H1 (cell line): ENCODE measurements at regions not wholly inside any gene's neighbourhood (a gene's known extent, or its start where the extent isn't known, plus 50 kb on each side); places are given as distances from the start of the nearest gene placed in this dataset.

ENCODE experiments used
- CTCF ChIA-PET: fragments of 300-600 bp; sonication (Branson Sonifier 250); formaldehyde crosslinking; loops from one replicate; lab custom pipeline; 2021; ENCODE audit not compliant: partially characterized antibody; lab: Charles Lee
- POLR2A ChIA-PET: fragments of 300-600 bp; sonication (Branson Sonifier 250); formaldehyde crosslinking; loops from one replicate; lab custom pipeline; 2021; ENCODE audit warnings: inconsistent platforms; ENCODE audit not compliant: partially characterized antibody; lab: Charles Lee
- DNase-seq, 2 experiments: peaks; one replicate each; pipeline versions ENCODE4 v3.0.0 to v3.0.0-alpha.2; 2010 to 2022; ENCODE audit warnings: low spot score in 2 of 2, low read depth in 1 of 2, mixed read lengths in 1 of 2
- FAIRE-seq: peaks from 2 replicates; lab custom pipeline; 2011; peaks lifted over from hg19 to GRCh38; lab: Jason Lieb, UNC
- H2AFZ ChIP-seq: 2 replicates; pipeline ENCODE4 v1.8.1; 2012; ENCODE audit warnings: low read length, inconsistent platforms
- H2AK5ac ChIP-seq: 2 replicates; pipeline ENCODE4 v1.6.1; 2013; ENCODE audit warnings: low read depth, low read length
- H2BK120ac ChIP-seq: replicated peaks from 2 replicates; pipeline ENCODE3; 2013; ENCODE audit warnings: low read depth, low read length, inconsistent platforms
- H2BK12ac ChIP-seq: 2 replicates; pipeline ENCODE4 v1.6.1; 2013; ENCODE audit warnings: low read depth, low read length
- H2BK15ac ChIP-seq: 2 replicates; pipeline ENCODE4 v1.6.1; 2013; ENCODE audit warnings: low read length
- H2BK20ac ChIP-seq: 2 replicates; pipeline ENCODE4 v1.6.1; 2013; ENCODE audit warnings: low read length
- H2BK5ac ChIP-seq: 2 replicates; pipeline ENCODE4 v1.6.1; 2013; ENCODE audit warnings: low read depth, low read length
- H3K14ac ChIP-seq: 2 replicates; pipeline ENCODE4 v1.6.1; 2013; ENCODE audit warnings: inconsistent platforms; ENCODE audit not compliant: insufficient read length
- H3K18ac ChIP-seq: 2 replicates; pipeline ENCODE4 v1.6.1; 2013; ENCODE audit warnings: low read length; ENCODE audit errors: extremely low read depth
- H3K23ac ChIP-seq: 2 replicates; pipeline ENCODE4 v1.6.1; 2013; ENCODE audit warnings: inconsistent platforms; ENCODE audit not compliant: insufficient read length
- H3K23me2 ChIP-seq: 2 replicates; pipeline ENCODE4 v1.6.1; 2013; ENCODE audit warnings: low read depth, low read length
- H3K27ac ChIP-seq: 2 replicates; pipeline ENCODE4 v1.6.1; 2011; ENCODE audit warnings: low read depth, low read length, inconsistent platforms
- H3K27me3 ChIP-seq, 4 experiments: replicated peaks in 1 of 4; 1 replicate in 1 of 4; 2 replicates in 3 of 4; pipeline versions ENCODE4 v1.6.1 to v1.8.1; 2011 to 2013; ENCODE audit warnings: low read length in 3 of 4, mild to moderate bottlenecking in 3 of 4, inconsistent platforms in 2 of 4, mixed read lengths in 2 of 4, moderate library complexity in 1 of 4; ENCODE audit not compliant: control insufficient read depth in 3 of 4, insufficient read depth in 3 of 4; ENCODE audit errors: extremely low read depth in 1 of 4
- H3K36me3 ChIP-seq, 4 experiments: 2 replicates each; pipeline versions ENCODE4 v1.6.1 to v1.8.1; 2011 to 2013; ENCODE audit warnings: mild to moderate bottlenecking in 4 of 4, low read length in 3 of 4, moderate library complexity in 2 of 4, control low read depth in 1 of 4, inconsistent platforms in 1 of 4; ENCODE audit not compliant: insufficient read depth in 4 of 4, control insufficient read depth in 2 of 4
- H3K4ac ChIP-seq: replicated peaks from 2 replicates; pipeline ENCODE3; 2013; ENCODE audit warnings: low read length, low read depth, mixed read lengths, inconsistent platforms; ENCODE audit not compliant: insufficient read length
- H3K4me1 ChIP-seq, 4 experiments: replicated peaks in 1 of 4; 1 replicate in 1 of 4; 2 replicates in 3 of 4; pipeline versions ENCODE4 v1.6.1 to v1.8.1; 2011 to 2013; ENCODE audit warnings: low read length in 3 of 4, inconsistent platforms in 2 of 4, mixed read lengths in 1 of 4; ENCODE audit not compliant: insufficient read depth in 4 of 4, control insufficient read depth in 3 of 4
- H3K4me2 ChIP-seq, 2 experiments: 2 replicates each; pipeline versions ENCODE4 v1.6.1 to v1.8.1; 2011 to 2013; ENCODE audit warnings: low read depth in 2 of 2, low read length in 2 of 2, control low read depth in 1 of 2, inconsistent platforms in 1 of 2, mild to moderate bottlenecking in 1 of 2; ENCODE audit not compliant: insufficient read depth in 1 of 2
- H3K4me3 ChIP-seq, 4 experiments: fragments of 200-600, 300-600 bp in 1 of 4; sonication (generic), shearing (Covaris generic), sonication (Bioruptor Twin) in 1 of 4; 2 replicates each; pipeline versions ENCODE4 v1.5.1 to v1.8.1; 2011 to 2016; ENCODE audit warnings: low read length in 4 of 4, low read depth in 3 of 4, control low read depth in 2 of 4, inconsistent platforms in 2 of 4, mild to moderate bottlenecking in 2 of 4, mixed read lengths in 1 of 4, moderate library complexity in 1 of 4; ENCODE audit not compliant: insufficient read depth in 2 of 4; ENCODE audit errors: extremely low read depth in 1 of 4
- H3K56ac ChIP-seq: replicated peaks from 2 replicates; pipeline ENCODE3; 2013; ENCODE audit warnings: low read depth, mild to moderate bottlenecking, mixed read lengths, low read length, inconsistent platforms; ENCODE audit not compliant: insufficient read length
- H3K79me1 ChIP-seq: 2 replicates; pipeline ENCODE4 v1.6.1; 2013; ENCODE audit warnings: low read depth, low read length, control low read depth
- H3K79me2 ChIP-seq, 2 experiments: 2 replicates each; pipeline versions ENCODE4 v1.6.1 to v1.8.1; 2012 to 2013; ENCODE audit warnings: low read length in 2 of 2, mild to moderate bottlenecking in 2 of 2, inconsistent platforms in 1 of 2; ENCODE audit not compliant: insufficient read depth in 2 of 2, control insufficient read depth in 1 of 2
- H3K9ac ChIP-seq, 4 experiments: replicated peaks in 1 of 4; 1 replicate in 1 of 4; 2 replicates in 3 of 4; pipeline versions ENCODE4 v1.6.1 to v1.8.1; 2011 to 2013; ENCODE audit warnings: low read depth in 3 of 4, low read length in 3 of 4, control low read depth in 2 of 4, mild to moderate bottlenecking in 2 of 4, moderate library complexity in 2 of 4, inconsistent platforms in 1 of 4; ENCODE audit errors: extremely low read depth in 1 of 4
- H3K9me3 ChIP-seq, 2 experiments: 2 replicates each; pipeline versions ENCODE4 v1.6.1 to v1.8.1; 2012 to 2013; ENCODE audit warnings: mild to moderate bottlenecking in 2 of 2, moderate library complexity in 2 of 2, control low read depth in 1 of 2, inconsistent platforms in 1 of 2, low read depth in 1 of 2, low read length in 1 of 2, mixed read lengths in 1 of 2; ENCODE audit not compliant: insufficient read depth in 2 of 2
- H4K20me1 ChIP-seq, 2 experiments: replicated peaks in 1 of 2; 2 replicates each; pipeline versions ENCODE3 to v1.8.1; 2011 to 2013; ENCODE audit warnings: inconsistent platforms in 2 of 2, low read length in 2 of 2, mild to moderate bottlenecking in 1 of 2; ENCODE audit not compliant: insufficient read depth in 2 of 2, control insufficient read depth in 1 of 2
- H4K5ac ChIP-seq: 2 replicates; pipeline ENCODE4 v1.6.1; 2013; ENCODE audit warnings: low read length, low read depth, mixed read lengths, inconsistent platforms; ENCODE audit not compliant: insufficient read length
- H4K8ac ChIP-seq: 2 replicates; pipeline ENCODE4 v1.8.0; 2013; ENCODE audit warnings: mild to moderate bottlenecking, moderate library complexity, low read length, inconsistent platforms; ENCODE audit not compliant: insufficient read depth; ENCODE audit errors: extremely low read depth
- H4K91ac ChIP-seq: replicated peaks from 2 replicates; pipeline ENCODE3; 2013; ENCODE audit warnings: low read length, mixed read lengths, inconsistent platforms; ENCODE audit not compliant: insufficient read length
- FOSL1 ChIP-seq: IDR thresholded peaks from 2 replicates; pipeline ENCODE4 v1.6.1; 2011; ENCODE audit warnings: mild to moderate bottlenecking, low read depth, low read length, moderate library complexity; ENCODE audit not compliant: insufficient read depth
- GABPA ChIP-seq: IDR thresholded peaks from 2 replicates; pipeline ENCODE4 v1.6.1; 2011; ENCODE audit warnings: mild to moderate bottlenecking, low read length, moderate library complexity, borderline replicate concordance; ENCODE audit not compliant: insufficient read depth
- GTF2F1 ChIP-seq: IDR thresholded peaks from 2 replicates; pipeline ENCODE4 v1.6.1; 2012; ENCODE audit warnings: low read depth, low read length, improper control_type of control experiment, borderline replicate concordance
- JUN ChIP-seq: IDR thresholded peaks from 2 replicates; pipeline ENCODE4 v1.6.1; 2011; ENCODE audit warnings: low read depth, mild to moderate bottlenecking, improper control_type of control experiment, low read length
- PHF8 ChIP-seq: fragments of 200-600 bp; sonication (generic); conservative IDR thresholded peaks from 2 replicates; pipeline ENCODE4 v1.7.1; 2012; ENCODE audit warnings: low read depth, mild to moderate bottlenecking, inconsistent platforms, low read length, moderate library complexity
- POLR2AphosphoS5 ChIP-seq: IDR thresholded peaks from 2 replicates; pipeline ENCODE4 v1.6.1; 2011; ENCODE audit warnings: low read depth, low read length
- RAD21 ChIP-seq, 2 experiments: IDR thresholded peaks in 1 of 2; conservative IDR thresholded peaks in 1 of 2; 2 replicates each; pipeline ENCODE4 v1.6.1; 2011; ENCODE audit warnings: low read depth in 2 of 2, low read length in 2 of 2, improper control_type of control experiment in 1 of 2, inconsistent platforms in 1 of 2, mild to moderate bottlenecking in 1 of 2, moderate library complexity in 1 of 2
- SP2 ChIP-seq: IDR thresholded peaks from 2 replicates; pipeline ENCODE4 v1.6.1; 2012; ENCODE audit warnings: mild to moderate bottlenecking, low read length, inconsistent platforms
- TAF7 ChIP-seq: optimal IDR thresholded peaks from 2 replicates; pipeline ENCODE3; 2011; ENCODE audit warnings: low read depth, mild to moderate bottlenecking, inconsistent platforms, low read length, moderate library complexity, borderline replicate concordance
- ZNF274 ChIP-seq: IDR thresholded peaks from 2 replicates; pipeline ENCODE4 v1.7.0; 2012; ENCODE audit warnings: low read length, borderline replicate concordance; ENCODE audit errors: extremely low read depth
- WGBS, 2 experiments: shearing (Covaris generic) in 1 of 2; methylation state at CpG; one replicate each; pipeline versions ENCODE4 v1.1.6 to v1.1.7; 2013 to 2015; ENCODE audit warnings: low lambda C conversion rate in 2 of 2, mixed read lengths in 2 of 2, inconsistent platforms in 1 of 2, low coverage in 1 of 2, missing lambda C conversion rate in 1 of 2; ENCODE audit not compliant: insufficient replicate concordance in 2 of 2, insufficient coverage in 1 of 2, insufficient read length in 1 of 2; ENCODE audit errors: extremely low coverage in 1 of 2, missing lambda C conversion rate in 1 of 2; 5-methylcytosine and 5-hydroxymethylcytosine counted together
- TF ChIP-seq, protein P1 (sequence below): IDR thresholded peaks from 2 replicates; pipeline ENCODE4 v1.6.1; 2011; ENCODE audit warnings: low read length, improper control_type of control experiment

GRCh38 chr11:107218123-107219013, 200.1 kb upstream of the GUCY1A2 start:
- H2BK20ac ChIP-seq = no peak overlapping the region
- H3K4ac ChIP-seq = no peak overlapping the region
- H4K20me1 ChIP-seq = peaks cover 0 to 2% of the 10 kb centered on the region in 2 experiments
- no peak overlapping the region for H3K18ac ChIP-seq
- no peak overlapping the region for H3K14ac ChIP-seq
- no peaks in the 10 kb centered on the region; the same call in 1 of the 2 replicates for H3K23me2 ChIP-seq
- H3K4me1 ChIP-seq = no peaks in the 10 kb centered on the region
- TF ChIP-seq POLR2AphosphoS5 (no peak), ZNF274 (no peak), FOSL1 (no peak), JUN (no peak), GABPA (no peak), TAF7 (no peak), SP2 (no peak), PHF8 (no peak), GTF2F1 (no peak), RAD21 (IDR thresholded peaks at IDR 0.05 in 1 of 2, conservative IDR thresholded peaks at IDR 0.05 in 1 of 2; ENCODE audit: low read depth in 2 of 2, low read length in 2 of 2) (no peak)
- TF ChIP-seq, protein P1, sequence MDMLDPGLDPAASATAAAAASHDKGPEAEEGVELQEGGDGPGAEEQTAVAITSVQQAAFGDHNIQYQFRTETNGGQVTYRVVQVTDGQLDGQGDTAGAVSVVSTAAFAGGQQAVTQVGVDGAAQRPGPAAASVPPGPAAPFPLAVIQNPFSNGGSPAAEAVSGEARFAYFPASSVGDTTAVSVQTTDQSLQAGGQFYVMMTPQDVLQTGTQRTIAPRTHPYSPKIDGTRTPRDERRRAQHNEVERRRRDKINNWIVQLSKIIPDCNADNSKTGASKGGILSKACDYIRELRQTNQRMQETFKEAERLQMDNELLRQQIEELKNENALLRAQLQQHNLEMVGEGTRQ = no peak
- H2BK120ac ChIP-seq = no peak overlapping the region
- H3K23ac ChIP-seq = no peak overlapping the region
- peaks cover 0 to 1% (median 0%) of the 10 kb centered on the region in 4 experiments; a peak in 1 of 7 replicates for H3K27me3 ChIP-seq
- no peak overlapping the region for H2AK5ac ChIP-seq
- DNase-seq (no peak), FAIRE-seq (no peak)
- ChIA-PET CTCF (no interaction called here), POLR2A (no interaction called here)
- no peak overlapping the region for H2BK15ac ChIP-seq
- no peak overlapping the region for H4K91ac ChIP-seq
- H3K56ac ChIP-seq = no peak overlapping the region
- no peak overlapping the region for H3K27ac ChIP-seq
- no peaks in the 10 kb centered on the region for H3K79me1 ChIP-seq
- no peak overlapping the region for H4K8ac ChIP-seq
- H3K4me3 ChIP-seq = no peak overlapping the region
- no peak overlapping the region for H2BK12ac ChIP-seq
- no peaks in the 10 kb centered on the region for H3K9me3 ChIP-seq
- 81% methylated on average over 10 of the region's 10 CpGs; no CpG with 5 or more reads in 1 of the 2 experiments for WGBS, 2 experiments
- no peak overlapping the region for H3K9ac ChIP-seq
- no peak overlapping the region for H2BK5ac ChIP-seq
- H3K4me2 ChIP-seq = no peak overlapping the region
- H4K5ac ChIP-seq = no peak overlapping the region
- H3K79me2 ChIP-seq = no peaks in the 10 kb centered on the region
- H2AFZ ChIP-seq = no peak overlapping the region
- H3K36me3 ChIP-seq = no peaks in the 10 kb centered on the region
